ENCODE measurements at regions not wholly inside any gene's neighbourhood (a gene's known extent, or its start where the extent isn't known, plus 50 kb on each side); places are given as distances from the start of the nearest gene placed in this dataset.

DNA sequence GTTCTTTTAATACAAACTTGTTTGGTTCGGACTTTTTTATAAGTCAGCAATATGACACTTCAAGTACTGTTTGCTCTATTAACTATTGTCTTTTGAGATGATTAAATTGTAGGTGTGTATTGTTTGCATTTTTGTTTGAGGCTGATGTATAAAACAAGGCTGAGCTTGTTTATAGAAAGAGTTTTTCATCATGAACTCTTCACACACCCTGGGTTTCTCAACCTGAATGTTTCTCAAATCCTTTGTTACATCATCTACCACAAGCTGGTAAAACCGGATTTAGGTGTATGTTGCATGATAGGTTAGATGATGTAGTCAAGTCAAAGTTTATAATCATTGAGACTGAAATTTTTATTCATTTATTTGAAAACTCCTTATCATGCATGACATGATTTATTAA lies 335.2 kb upstream of the LRATD1 start:
- H3K36me3 ChIP-seq, result no peaks in the 10 kb centered on the region
- no peak overlapping the region for H3K27ac ChIP-seq
- no peak for DNase-seq
- no peak overlapping the region for H3K4me3 ChIP-seq (ENCODE audit: low read depth, low read length)
- H3K9me3 ChIP-seq (ENCODE audit: severe bottlenecking), result no peaks in the 10 kb centered on the region
- TF ChIP-seq, protein P1, sequence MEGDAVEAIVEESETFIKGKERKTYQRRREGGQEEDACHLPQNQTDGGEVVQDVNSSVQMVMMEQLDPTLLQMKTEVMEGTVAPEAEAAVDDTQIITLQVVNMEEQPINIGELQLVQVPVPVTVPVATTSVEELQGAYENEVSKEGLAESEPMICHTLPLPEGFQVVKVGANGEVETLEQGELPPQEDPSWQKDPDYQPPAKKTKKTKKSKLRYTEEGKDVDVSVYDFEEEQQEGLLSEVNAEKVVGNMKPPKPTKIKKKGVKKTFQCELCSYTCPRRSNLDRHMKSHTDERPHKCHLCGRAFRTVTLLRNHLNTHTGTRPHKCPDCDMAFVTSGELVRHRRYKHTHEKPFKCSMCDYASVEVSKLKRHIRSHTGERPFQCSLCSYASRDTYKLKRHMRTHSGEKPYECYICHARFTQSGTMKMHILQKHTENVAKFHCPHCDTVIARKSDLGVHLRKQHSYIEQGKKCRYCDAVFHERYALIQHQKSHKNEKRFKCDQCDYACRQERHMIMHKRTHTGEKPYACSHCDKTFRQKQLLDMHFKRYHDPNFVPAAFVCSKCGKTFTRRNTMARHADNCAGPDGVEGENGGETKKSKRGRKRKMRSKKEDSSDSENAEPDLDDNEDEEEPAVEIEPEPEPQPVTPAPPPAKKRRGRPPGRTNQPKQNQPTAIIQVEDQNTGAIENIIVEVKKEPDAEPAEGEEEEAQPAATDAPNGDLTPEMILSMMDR (IDR thresholded peaks at IDR 0.05; ENCODE audit: low read depth, low read length), result no peak
- no peaks in the 10 kb centered on the region for H3K27me3 ChIP-seq (ENCODE audit: insufficient read depth, low read depth, severe bottlenecking)

DNA sequence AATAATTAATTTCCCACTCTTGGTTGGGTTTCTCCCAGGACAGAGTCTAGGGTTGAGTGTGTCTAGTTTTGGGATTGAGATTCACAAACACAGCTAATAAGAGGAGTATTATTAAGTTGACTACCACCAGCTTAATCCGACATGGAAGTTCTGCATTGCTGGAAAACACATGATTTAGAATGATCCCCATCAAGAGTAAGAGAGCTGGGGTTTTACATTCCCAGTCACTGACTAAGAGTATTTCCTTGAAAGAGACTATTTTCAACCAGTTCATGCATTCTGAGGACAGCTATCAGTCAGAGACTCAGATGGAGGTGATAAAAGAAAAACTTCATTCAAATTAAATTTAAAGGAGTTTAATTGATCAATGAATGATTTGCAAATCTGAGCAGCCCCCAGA lies 334.6 kb upstream of the LRATD1 start:
- TF ChIP-seq, protein P1 (IDR thresholded peaks at IDR 0.05; ENCODE audit: low read depth, low read length), result no peak
- no peak for DNase-seq
- H3K36me3 ChIP-seq, result no peaks in the 10 kb centered on the region
- H3K27me3 ChIP-seq (ENCODE audit: insufficient read depth, low read depth, severe bottlenecking), result no peaks in the 10 kb centered on the region
- no peak overlapping the region for H3K27ac ChIP-seq
- H3K4me3 ChIP-seq (ENCODE audit: low read depth, low read length), result no peak overlapping the region
- no peaks in the 10 kb centered on the region for H3K9me3 ChIP-seq (ENCODE audit: severe bottlenecking)

DNA sequence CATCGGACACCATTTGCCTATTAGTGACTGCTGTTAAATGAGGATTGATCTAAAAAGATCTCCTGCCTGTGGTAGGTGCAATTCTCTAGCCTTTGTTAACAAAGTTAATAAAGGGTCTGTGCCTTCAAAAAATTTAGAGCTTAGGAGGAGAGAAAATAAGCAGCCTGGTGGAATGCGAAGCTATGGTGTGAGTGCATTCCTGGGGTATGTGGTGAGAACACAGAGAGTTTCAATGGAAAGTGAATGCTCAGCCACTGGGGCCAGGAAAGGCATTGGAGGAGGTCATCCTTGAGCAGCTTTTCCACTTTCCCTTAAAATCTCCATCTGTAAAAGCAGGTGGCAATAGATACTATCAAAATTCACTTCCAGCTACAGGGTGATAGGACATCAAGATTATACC lies 331.2 kb upstream of the LRATD1 start:
- TF ChIP-seq, protein P1 (IDR thresholded peaks at IDR 0.05; ENCODE audit: low read depth, low read length), result no peak
- Histone ChIP-seq H3K36me3 (no peaks in the 10 kb centered on the region), H3K27me3 (ENCODE audit: insufficient read depth, low read depth, severe bottlenecking) (no peaks in the 10 kb centered on the region), H3K4me3 (ENCODE audit: low read depth, low read length) (no peak overlapping the region), H3K27ac (no peak overlapping the region), H3K9me3 (ENCODE audit: severe bottlenecking) (no peaks in the 10 kb centered on the region)
- no peak for DNase-seq

DNA sequence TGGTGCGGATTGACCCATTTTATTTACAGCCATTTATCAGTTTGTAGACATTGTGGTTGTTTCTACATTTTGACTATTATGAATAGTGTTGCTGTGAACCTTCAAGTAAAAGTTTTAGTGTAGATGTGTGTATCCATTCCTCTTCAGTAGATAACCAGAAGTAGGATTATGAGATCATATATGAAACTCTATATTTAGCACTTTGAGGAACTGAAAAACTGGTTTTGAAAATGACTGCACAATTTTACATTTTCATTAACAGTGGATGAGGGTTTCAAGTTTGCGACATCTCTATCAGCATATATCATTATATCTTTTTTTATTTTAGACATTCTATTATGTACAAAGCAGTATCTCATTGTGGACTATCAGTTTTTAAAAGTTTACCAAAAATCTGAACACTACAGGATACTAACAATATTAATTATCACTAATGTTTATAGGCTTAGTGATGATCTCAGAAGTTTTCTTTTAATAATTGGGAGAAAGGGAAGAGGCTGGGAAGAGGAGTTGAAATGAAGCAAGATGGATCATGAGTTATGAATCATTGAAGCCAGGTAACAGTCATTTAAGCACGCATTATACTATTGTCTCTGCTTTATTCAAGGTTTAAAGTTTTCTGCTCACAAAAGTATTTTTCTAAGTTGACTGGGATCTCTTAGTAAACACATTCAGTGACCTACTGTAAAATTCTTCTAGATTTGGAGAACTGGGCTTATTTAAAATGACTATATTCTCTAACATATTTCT lies 329.0 kb upstream of the LRATD1 start:
- Histone ChIP-seq H3K36me3 (no peaks in the 10 kb centered on the region), H3K4me3 (ENCODE audit: low read depth, low read length) (no peak overlapping the region), H3K27ac (no peak overlapping the region), H3K9me3 (ENCODE audit: severe bottlenecking) (no peaks in the 10 kb centered on the region), H3K27me3 (ENCODE audit: insufficient read depth, low read depth, severe bottlenecking) (no peaks in the 10 kb centered on the region)
- TF ChIP-seq, protein P1 (IDR thresholded peaks at IDR 0.05; ENCODE audit: low read depth, low read length), result no peak
- DNase-seq, result no peak

DNA sequence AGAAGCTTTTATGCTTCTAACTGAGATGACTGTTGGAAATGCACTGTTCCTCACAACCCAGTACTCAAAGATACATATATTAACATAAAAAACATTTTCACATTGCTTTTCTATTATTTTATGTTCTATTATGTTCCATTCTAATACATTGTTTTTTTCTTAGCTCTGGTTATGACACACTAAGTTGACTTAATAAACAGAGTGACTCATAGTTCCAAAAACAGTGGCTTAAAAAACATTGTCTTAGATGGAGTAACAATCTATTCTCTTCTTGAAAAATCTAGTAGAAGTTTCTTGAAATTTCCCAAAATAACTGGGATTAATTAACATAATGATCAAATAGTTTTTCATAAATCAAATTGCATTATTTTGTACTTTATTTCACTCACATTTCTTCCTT lies 328.2 kb upstream of the LRATD1 start:
- TF ChIP-seq, protein P1 (IDR thresholded peaks at IDR 0.05; ENCODE audit: low read depth, low read length), result no peak
- Histone ChIP-seq H3K4me3 (ENCODE audit: low read depth, low read length) (no peak overlapping the region), H3K9me3 (ENCODE audit: severe bottlenecking) (no peaks in the 10 kb centered on the region), H3K27ac (no peak overlapping the region), H3K36me3 (no peaks in the 10 kb centered on the region), H3K27me3 (ENCODE audit: insufficient read depth, low read depth, severe bottlenecking) (no peaks in the 10 kb centered on the region)
- no peak for DNase-seq
